Astrocyte of the spinal cord (primary cell): ENCODE measurements at regions not wholly inside any gene's neighbourhood (a gene's known extent, or its start where the extent isn't known, plus 50 kb on each side); places are given as distances from the start of the nearest gene placed in this dataset.
"Not testable (repeated sequence)": the region's sequence is repeated elsewhere in the genome, so short reads cannot be mapped to it uniquely, and the experiment has no call there.

Experiments
- DNase-seq: peaks from one replicate; pipeline ENCODE4 v3.0.0; 2011; ENCODE audit warnings: low read depth, low spot score
- H3K4me3 ChIP-seq: 2 replicates; pipeline ENCODE4 v1.5.1; 2011; ENCODE audit warnings: low read depth, mild to moderate bottlenecking, low read length, moderate library complexity
- in situ Hi-C: cut with HindIII; loops from 2 replicates; pipeline ENCODE4 v1.10.0; 2017; ENCODE audit warnings: low sequenced_read_pairs
- TF ChIP-seq, protein P1 (sequence below): IDR thresholded peaks from 2 replicates; pipeline ENCODE4 v1.5.1; 2012; ENCODE audit warnings: low read depth, mild to moderate bottlenecking, low read length, inconsistent platforms

DNA sequence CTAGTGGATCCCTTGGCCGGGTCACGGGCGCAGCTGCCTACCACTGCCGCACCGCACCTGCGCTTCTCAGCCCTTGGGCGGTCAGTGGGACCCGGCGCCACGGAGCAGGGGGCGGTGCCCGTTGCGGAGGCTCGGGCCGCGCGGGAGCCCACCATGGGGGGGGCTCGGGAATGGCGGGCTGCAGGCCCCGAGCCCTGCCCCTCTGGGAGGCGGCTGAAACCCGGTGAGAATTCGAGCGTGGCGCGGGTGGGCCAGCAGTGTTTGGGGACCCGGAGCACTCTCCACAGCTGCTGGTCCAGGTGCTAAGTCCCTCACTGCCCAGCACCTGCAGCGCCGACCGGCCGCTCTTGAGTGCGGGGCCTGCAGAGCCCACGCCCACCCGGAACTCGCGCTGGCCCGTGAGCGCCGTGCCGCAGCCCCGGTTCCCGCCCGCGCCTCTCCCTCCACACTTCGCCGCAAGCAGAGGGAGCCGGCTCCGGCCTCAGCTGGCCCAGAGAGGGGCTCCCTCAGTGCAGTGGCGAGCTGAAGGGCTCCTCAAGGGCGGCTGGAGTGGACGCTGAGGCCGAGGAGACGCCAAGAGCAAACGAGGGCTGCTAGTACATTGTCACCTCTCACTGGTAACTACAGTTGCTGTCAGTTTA lies 120.5 kb upstream of the TMEM170B start:
- in situ Hi-C loops, result no loop called here
- no peak for DNase-seq
- TF ChIP-seq, protein P1, sequence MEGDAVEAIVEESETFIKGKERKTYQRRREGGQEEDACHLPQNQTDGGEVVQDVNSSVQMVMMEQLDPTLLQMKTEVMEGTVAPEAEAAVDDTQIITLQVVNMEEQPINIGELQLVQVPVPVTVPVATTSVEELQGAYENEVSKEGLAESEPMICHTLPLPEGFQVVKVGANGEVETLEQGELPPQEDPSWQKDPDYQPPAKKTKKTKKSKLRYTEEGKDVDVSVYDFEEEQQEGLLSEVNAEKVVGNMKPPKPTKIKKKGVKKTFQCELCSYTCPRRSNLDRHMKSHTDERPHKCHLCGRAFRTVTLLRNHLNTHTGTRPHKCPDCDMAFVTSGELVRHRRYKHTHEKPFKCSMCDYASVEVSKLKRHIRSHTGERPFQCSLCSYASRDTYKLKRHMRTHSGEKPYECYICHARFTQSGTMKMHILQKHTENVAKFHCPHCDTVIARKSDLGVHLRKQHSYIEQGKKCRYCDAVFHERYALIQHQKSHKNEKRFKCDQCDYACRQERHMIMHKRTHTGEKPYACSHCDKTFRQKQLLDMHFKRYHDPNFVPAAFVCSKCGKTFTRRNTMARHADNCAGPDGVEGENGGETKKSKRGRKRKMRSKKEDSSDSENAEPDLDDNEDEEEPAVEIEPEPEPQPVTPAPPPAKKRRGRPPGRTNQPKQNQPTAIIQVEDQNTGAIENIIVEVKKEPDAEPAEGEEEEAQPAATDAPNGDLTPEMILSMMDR, result no peak
- no peak overlapping the region for H3K4me3 ChIP-seq

DNA sequence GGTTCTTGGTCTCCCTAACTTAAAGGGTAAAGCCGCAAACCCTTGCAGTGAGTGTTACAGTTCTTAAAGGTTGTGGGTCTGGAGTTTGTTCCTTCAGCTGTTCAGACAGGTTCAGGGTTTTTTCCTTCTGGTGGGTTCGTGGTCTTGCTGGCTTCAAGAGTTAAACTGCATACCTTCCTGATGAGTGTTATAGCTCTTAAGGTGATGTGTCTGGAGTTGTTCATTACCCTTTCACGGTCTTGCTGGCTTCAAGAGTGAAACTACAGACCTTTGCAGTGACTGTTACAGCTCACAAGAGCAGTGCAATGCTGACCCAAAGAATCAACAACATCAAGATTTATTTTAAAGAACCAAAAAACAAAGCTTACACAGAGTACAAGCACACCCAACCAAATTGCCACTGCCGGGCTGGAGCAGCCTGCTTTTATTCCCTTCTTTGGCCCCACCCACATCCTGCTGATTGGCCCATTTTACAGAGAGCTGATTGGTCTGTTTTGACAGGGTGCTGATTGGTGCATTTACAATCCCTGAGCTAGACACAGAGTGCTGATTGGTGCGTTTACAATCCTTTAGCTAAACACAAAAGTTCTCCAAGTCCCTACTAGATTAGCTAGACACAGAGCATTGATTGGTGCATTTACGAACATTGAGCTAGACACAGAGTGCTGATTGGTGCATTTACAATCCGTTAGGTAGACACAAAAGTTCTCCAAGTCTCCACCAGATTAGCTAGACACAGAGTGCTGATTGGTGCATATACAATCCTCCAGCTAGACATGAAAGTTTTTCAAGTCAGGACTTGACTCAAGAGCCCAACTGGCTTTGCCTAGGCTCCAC lies 121.2 kb upstream of the TMEM170B start:
- in situ Hi-C loops, result not testable (repeated sequence)
- peak; percentile 44 for DNase-seq

DNA sequence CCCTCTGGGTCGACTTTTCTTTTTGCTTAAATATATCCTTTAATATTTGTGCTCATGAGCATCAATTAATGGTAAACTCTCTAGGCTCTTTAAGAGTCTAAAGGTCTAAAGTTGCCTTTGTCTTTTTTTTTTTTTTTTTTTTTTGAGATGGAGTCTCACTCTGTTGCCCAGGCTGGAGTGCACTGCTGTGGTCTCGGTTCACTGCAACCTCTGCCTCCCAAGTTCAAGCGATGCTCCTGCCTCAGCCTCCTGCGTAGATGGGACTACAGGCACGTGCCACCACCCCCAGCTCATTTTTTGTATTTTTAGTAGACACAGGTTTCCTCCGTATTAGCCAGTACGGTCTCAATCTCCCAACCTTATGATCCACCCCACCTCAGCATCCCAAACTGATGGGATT lies 122.0 kb upstream of the TMEM170B start:
- in situ Hi-C loops, result no loop called here
- no peak for DNase-seq
- H3K4me3 ChIP-seq, result no peak overlapping the region
- TF ChIP-seq, protein P1, result no peak

More for the DNA sequence above, 121.2 kb upstream of the TMEM170B start:
- H3K4me3 ChIP-seq, result not testable (repeated sequence)

DNA sequence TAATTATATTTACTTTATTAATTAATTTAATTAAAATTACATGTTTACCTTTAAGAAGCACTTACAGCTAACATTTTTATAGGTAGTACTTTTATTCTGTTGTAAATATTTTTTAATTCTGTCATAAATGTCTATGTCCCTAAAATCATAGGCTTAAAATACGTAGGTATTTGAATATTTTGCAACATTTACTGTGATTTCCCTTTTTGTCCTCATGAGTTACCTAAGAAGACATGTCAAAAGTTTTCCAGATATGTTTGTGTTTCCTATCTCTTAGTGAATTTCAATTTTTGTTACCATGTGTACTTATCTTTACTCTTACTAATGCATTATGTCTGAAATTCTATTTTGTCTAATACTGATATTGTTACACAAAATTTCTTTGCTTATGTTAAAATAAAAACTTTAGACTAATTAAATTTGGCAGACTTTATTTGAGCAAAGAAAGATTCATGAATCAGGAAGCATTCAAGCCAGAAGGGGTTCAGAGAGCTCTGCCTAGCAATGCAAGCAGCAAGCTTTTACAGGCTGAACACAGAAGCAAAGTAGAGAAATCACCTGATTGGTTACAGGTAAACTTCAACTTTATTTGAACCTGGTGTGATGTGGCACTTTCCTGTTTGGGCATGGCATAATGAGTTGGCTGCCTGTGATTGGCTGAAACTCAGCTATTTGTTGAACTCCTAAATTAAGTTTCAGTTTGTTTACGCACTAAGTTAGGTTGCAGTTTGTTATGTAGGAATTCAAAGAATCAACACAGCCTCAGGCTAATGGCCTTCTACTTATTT lies 123.2 kb upstream of the TMEM170B start:
- DNase-seq, result no peak
- H3K4me3 ChIP-seq, result no peak overlapping the region
- in situ Hi-C loops, result no loop called here
- TF ChIP-seq, protein P1, result no peak

DNA sequence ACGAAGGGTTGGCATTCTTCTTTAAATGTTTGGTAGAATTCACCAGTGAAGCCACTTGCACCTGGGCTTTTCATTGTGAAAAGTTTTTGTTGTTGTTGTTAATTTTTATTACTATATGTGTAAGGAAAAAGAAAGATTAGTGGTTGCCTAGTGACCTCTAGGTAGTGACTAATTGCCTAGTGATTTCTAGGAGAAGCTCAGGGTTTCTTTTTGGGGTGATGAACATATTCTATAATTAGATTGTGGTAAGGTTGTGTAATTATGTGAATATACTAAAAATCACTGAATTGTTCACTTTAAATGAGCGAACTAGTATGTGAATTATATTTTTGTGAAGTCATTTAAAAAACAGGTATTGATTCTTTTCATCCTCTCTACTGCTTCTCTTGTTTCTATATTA lies 123.8 kb upstream of the TMEM170B start:
- TF ChIP-seq, protein P1, result no peak
- DNase-seq, result peak; percentile 18
- H3K4me3 ChIP-seq, result no peak overlapping the region
- in situ Hi-C loops, result no loop called here

DNA sequence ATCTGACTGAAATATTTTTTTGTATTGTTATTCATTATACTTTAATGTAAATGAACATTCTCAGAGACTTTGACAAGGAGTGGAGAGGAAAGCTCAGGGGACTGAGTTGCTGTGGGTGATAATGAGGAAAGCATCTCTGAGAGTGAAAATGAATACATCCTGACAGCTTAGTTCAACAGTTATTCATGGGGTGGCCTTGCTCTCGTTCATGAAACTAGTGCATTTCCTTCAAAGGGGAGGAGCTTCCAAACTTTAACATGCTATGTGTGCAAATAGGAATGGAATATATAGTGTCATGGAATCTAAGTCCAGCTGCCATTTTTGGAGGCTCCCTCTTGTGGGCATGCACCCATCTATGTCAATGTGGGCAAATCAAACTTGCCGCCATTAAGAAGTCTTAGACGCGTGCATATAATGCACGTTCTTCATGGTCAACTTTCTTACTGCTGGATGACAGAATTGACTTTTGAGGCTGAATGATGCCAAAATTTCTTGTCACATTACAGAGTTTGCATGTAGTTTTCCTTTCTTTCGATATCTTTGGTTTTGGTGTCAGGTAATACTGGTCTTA lies 124.3 kb upstream of the TMEM170B start:
- in situ Hi-C loops, result no loop called here
- no peak overlapping the region for H3K4me3 ChIP-seq
- no peak for DNase-seq
- TF ChIP-seq, protein P1, result peak; percentile 6
